HG02571 (cell line): ENCODE measurements at regions not wholly inside any gene's neighbourhood (a gene's known extent, or its start where the extent isn't known, plus 50 kb on each side); places are given as distances from the start of the nearest gene placed in this dataset.
A peak's percentile ranks its signal among the peaks of the same experiment; 100 is the strongest.
"Not testable (repeated sequence)": the region's sequence is repeated elsewhere in the genome, so short reads cannot be mapped to it uniquely, and the experiment has no call there.

Experiments used
- ATAC-seq: cut with Tn5 transposase; IDR thresholded peaks from one replicate; pipeline ENCODE4 v1.9.1; 2021; ENCODE audit warnings: mild to moderate bottlenecking, moderate library complexity; ENCODE audit not compliant: unreplicated experiment

GRCh38 chr12:59158066-59158465, 237.8 kb upstream of the LRIG3 start:
- ATAC-seq = no peak

- ATAC-seq = no peak
These were observed 235.1 kb upstream of the LRIG3 start for GRCh38 chr12:59155448-59155847.

DNA sequence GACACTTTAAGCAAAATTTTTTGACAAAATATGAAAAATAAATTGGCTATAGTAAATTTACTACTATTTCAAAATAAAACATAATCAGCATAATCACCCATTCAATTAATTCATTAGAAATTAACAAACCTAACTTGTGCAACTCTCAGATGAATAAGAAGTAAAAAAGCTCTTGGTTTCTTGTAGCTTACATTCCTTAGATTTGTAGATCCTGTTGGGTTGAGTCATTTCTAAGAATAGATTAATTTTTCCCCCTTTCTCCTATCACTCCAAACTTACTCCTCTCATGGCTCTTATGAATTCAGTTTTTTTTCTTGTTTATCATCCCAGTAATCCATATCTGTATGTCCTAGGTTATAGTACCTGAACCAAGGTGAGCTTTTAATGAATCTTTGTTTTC, 230.9 kb upstream of the LRIG3 start:
- no peak for ATAC-seq

- ATAC-seq = peak; percentile 100
These were observed 229.8 kb upstream of the LRIG3 start for GRCh38 chr12:59149995-59150642.

DNA sequence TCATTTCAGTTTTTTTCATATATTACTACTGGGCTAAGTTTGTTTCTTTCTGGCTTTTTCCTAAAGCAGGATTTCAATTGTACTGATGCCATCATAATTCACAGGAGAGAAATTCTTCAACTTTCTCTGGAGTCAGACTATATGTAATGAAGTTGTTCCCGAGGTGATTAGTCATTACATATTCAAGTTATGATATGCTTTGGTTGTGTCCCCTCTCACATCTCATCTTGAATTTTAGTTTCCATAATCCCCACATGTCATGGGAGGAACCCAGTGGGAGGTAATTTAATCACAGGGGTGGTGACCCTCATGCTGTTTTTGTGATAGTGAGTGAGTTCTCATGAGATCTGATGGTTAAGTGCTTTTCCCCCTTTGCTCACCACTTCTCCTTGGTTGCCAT, 227.5 kb upstream of the LRIG3 start:
- ATAC-seq = no peak

DNA sequence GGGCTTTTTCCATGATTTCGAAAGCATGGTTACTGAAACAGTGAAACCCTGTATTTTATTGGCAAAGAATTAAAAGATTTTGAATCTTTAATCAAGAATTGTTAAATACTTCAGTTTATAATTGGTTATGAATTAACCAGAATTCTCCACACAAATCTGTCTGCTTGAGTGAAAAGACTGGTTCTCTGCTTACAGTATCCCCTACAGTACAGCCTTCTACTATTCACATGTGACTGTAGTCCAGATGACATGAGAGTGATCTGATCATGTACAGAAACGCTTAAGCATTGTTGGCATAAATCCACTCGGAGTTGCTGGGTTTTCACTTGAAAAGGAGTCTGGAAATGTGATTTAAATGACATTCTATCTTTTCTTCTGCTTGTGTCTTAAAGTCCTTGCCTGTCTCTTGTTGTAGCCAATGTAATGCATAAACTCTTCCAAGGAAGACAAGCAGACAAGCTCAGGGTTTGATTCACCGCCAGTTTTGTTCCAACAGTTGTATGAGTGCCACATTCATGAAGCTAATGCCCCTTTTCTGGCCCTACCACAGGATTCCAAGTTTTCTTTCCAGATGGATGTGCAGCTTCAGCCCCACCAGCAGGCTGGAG, 222.0 kb upstream of the LRIG3 start:
- ATAC-seq = no peak

DNA sequence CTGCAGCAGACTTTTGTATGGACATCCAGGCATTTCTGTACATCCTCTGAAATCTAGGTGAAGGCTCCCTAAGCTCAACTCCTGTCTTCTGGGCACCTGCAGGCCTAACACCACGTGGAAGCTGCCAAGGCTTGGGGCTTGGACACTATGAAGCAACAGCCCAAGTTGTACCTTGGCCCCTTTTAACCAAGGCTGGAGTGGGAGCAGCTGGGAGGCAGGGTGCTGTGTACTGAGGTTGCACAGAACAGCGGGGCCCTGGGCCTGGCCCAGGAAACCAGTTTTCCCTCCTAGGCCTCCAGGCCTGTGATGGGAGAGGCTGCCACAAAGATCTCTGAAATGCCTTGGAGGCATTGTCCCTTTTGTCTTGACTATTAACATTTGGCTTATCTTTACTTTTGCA, 214.4 kb upstream of the LRIG3 start:
- ATAC-seq = no peak

- no peak for ATAC-seq
These were observed 211.2 kb upstream of the LRIG3 start for GRCh38 chr12:59131462-59131861.

DNA sequence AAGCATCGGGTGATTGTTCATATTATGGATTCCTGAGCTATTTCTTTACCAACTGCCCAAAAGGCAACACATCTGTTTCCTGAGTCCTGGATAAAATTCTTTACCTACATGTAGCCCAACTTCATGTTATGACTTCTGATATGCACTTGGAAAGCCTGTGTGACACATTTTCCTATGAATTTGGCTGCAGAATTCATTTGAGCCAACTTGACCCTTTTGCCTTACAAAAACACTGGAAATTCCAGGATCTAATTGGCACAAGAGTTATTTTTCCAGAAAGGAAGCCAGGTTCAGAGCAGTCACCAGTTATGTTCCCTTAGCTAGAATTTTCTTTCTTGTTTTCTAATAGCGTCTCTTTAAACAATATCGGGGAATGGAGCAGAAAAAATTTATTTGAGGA, 202.5 kb upstream of the LRIG3 start:
- no peak for ATAC-seq

- no peak for ATAC-seq
These were observed 201.1 kb upstream of the LRIG3 start for GRCh38 chr12:59121451-59121850.

DNA sequence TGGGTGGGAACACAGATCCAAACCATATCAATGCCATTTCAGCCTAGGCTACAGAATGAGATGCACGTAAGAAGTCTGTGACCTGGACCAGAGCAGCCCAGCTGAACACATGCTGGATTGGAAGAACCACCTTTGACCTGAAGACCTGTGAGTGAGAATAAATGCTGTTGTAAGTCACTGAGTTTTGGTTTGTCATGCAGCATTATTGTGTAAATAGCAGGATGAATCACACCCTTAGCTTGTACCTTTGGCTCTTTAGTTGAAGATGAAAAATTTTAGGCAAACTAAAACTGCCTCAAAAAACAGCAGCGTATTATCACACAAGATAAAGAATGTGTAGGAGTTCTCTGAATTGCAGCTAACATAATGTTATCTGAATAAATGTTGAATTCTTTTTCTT, 199.4 kb upstream of the LRIG3 start:
- ATAC-seq = no peak

- ATAC-seq = no peak
These were observed 198.1 kb upstream of the LRIG3 start for GRCh38 chr12:59118356-59118755.

GRCh38 chr12:59115995-59116394, 195.7 kb upstream of the LRIG3 start:
- no peak for ATAC-seq

- ATAC-seq = no peak
These were observed 195.2 kb upstream of the LRIG3 start for GRCh38 chr12:59115526-59115925.

- peak; percentile 69 for ATAC-seq
These were observed 193.7 kb upstream of the LRIG3 start for GRCh38 chr12:59113831-59114615.

- no peak for ATAC-seq
These were observed 191.5 kb upstream of the LRIG3 start for GRCh38 chr12:59111851-59112250.

- ATAC-seq = not testable (repeated sequence)
These were observed 188.2 kb upstream of the LRIG3 start for GRCh38 chr12:59108516-59108915.

GRCh38 chr12:59100585-59100984, 180.3 kb upstream of the LRIG3 start:
- ATAC-seq = no peak

DNA sequence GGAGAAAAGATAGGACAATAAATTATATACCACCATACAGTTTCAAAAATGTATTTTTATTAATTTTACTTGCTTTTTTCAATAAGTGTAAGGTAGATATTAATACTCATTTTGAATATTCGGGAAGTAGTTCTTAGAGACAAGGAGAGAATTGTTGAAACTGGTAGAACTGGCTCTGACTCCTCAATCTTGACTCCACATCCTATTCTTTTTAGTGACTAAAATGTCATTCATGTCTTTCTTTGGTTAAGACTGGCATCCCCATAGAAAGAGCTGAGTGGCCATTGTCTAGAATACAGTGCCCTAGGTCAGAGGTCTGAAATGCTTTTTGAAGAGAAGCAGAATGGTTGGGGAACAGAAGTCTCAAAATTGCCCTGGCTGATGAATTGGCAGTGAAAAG, 177.6 kb upstream of the LRIG3 start:
- ATAC-seq = no peak

DNA sequence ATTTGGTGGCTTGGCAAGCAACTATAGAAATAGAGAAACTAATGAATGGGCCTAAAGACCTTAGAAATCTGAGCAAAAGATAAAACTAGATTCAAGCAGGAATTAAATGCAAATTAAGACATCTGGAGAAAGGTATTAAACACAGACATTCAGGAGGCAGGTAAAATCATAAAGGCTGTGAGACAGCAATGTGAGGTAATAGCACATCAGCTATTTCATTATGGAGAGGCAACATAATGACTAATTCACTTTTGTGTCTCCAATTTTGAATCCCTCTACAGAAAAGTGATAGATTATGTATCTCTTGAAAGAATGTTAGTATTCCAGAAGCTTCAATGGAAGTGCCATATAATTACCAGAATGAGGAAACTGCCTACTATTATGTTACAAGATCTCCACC, 175.9 kb upstream of the LRIG3 start:
- no peak for ATAC-seq

DNA sequence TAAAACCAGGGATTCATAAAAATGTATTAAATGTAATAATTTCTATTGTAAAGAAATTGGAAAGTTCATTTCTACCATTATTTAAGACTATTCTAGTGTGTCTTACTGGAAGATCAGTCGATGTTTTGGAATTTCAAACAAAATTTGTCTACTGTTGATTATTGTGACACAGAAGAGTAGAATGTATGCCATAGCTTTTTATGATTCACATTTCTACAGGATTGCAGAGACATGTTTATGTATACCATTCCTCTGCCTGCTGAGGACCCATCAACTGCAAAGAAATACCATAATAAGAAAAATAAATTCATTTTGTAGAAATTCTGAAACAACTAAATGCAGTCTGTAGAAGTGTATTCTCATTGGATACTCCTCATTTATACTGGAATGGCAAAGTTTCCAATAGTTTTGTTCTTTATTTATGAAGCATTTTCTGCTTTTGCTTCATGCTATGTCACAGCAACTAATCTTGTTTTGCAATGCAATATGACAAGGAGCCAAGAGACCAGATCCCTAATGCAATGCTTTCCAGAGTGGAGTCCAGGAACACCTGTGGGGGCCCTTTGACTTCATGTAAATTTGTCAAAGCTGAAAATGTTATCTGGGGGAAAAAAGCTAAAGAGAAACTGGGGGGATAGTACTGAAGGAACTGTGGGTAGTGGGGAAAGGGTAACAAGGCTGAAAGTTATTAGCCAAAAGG, 172.9 kb upstream of the LRIG3 start:
- ATAC-seq = no peak

DNA sequence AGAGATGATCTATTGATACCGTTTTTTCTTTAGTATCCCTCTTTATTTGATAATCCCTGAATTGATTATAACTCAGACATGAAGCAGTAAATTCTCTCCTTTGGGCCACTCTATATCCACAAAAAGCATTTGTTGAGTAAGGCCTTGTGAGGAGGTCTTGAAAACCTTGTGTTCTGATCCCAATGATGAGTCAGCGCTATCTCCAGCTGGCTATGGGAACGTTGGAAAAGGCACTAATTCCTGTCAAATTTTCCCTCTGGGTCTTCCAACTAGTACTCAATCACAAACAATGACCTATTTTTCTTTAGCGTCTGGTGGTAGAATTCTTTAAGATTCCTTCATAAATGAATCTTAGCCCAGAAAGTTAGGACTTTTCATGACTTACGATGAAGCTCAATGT, 168.4 kb upstream of the LRIG3 start:
- ATAC-seq = no peak
